ENCODE measurements at regions not wholly inside any gene's neighbourhood (a gene's known extent, or its start where the extent isn't known, plus 50 kb on each side); places are given as distances from the start of the nearest gene placed in this dataset.

- Mint-ChIP-seq H3K9me3 (peaks cover 3% of the 10 kb centered on the region; the same call in 1 of the 2 replicates), H3K36me3 (no peaks in the 10 kb centered on the region), H3K27ac (no peak overlapping the region), H3K4me1 (0 out of 2 replicates have a peak, but pooled peaks cover 4% of the 10 kb centered on the region), H3K27me3 (ENCODE audit: low read depth) (no peaks in the 10 kb centered on the region; the same call in 1 of the 2 replicates), H3K4me3 (no peak overlapping the region)
- TF ChIP-seq NFE2L1 (CRISPR knock-in tag; IDR thresholded peaks at IDR 0.05) (no peak), MYBL2 (CRISPR knock-in tag; IDR thresholded peaks at IDR 0.05) (no peak), CREB1 (CRISPR knock-in tag; IDR thresholded peaks at IDR 0.05) (no peak), IRF2 (CRISPR knock-in tag; IDR thresholded peaks at IDR 0.05; ENCODE audit: borderline replicate concordance, low read depth) (no peak), SOX15 (CRISPR knock-in tag; IDR thresholded peaks at IDR 0.05) (no peak), ZNF121 (CRISPR knock-in tag; IDR thresholded peaks at IDR 0.05) (no peak), TEAD1 (CRISPR knock-in tag; IDR thresholded peaks at IDR 0.05) (no peak), ATF1 (CRISPR knock-in tag; IDR thresholded peaks at IDR 0.05) (no peak), CDX4 (CRISPR knock-in tag; IDR thresholded peaks at IDR 0.05; ENCODE audit: borderline replicate concordance) (no peak), ZMAT4 (CRISPR knock-in tag; IDR thresholded peaks at IDR 0.05) (no peak), ELF4 (CRISPR knock-in tag; IDR thresholded peaks at IDR 0.05; ENCODE audit: low read depth) (no peak), PREB (CRISPR knock-in tag; IDR thresholded peaks at IDR 0.05; ENCODE audit: borderline replicate concordance) (no peak)
- TF ChIP-seq, protein P1, sequence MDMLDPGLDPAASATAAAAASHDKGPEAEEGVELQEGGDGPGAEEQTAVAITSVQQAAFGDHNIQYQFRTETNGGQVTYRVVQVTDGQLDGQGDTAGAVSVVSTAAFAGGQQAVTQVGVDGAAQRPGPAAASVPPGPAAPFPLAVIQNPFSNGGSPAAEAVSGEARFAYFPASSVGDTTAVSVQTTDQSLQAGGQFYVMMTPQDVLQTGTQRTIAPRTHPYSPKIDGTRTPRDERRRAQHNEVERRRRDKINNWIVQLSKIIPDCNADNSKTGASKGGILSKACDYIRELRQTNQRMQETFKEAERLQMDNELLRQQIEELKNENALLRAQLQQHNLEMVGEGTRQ (CRISPR knock-in tag; IDR thresholded peaks at IDR 0.05) = no peak
- CTCF ChIA-PET = no interaction called here
- DNase-seq (ENCODE audit: low spot score) (no peak), ATAC-seq (no peak)
- POLR2A ChIA-PET = no interaction called here
Measured at GRCh38 chr17:14594690-14595089, 293.8 kb downstream of the HS3ST3B1 start.

DNA sequence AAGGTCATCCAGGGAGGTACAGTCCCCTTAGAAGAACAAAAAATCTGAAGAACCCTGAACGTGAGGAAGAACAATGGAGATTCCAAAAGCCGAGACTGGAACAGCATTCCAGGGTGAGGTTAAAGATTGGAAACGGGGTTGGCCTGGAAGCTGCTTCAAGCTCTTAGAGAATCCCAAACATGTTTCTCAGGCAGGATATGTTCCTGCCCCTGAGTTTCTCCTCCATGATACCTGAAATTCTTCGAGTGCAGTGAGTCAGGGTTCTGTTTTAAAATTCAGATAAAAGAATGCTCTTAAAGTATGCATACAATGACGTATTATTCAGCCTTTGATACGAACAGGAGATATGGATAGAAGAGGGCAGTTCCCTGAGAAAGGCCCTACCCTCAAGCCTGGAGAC lies 293.1 kb downstream of the HS3ST3B1 start:
- Mint-ChIP-seq H3K4me3 (no peak overlapping the region), H3K27ac (no peak overlapping the region), H3K4me1 (peaks cover 10% of the 10 kb centered on the region), H3K27me3 (ENCODE audit: low read depth) (no peaks in the 10 kb centered on the region; the same call in 1 of the 2 replicates), H3K36me3 (no peaks in the 10 kb centered on the region), H3K9me3 (0 out of 2 replicates have a peak, but pooled peaks cover 3% of the 10 kb centered on the region)
- ATAC-seq (no peak), DNase-seq (ENCODE audit: low spot score) (no peak)
- TF ChIP-seq, protein P2, sequence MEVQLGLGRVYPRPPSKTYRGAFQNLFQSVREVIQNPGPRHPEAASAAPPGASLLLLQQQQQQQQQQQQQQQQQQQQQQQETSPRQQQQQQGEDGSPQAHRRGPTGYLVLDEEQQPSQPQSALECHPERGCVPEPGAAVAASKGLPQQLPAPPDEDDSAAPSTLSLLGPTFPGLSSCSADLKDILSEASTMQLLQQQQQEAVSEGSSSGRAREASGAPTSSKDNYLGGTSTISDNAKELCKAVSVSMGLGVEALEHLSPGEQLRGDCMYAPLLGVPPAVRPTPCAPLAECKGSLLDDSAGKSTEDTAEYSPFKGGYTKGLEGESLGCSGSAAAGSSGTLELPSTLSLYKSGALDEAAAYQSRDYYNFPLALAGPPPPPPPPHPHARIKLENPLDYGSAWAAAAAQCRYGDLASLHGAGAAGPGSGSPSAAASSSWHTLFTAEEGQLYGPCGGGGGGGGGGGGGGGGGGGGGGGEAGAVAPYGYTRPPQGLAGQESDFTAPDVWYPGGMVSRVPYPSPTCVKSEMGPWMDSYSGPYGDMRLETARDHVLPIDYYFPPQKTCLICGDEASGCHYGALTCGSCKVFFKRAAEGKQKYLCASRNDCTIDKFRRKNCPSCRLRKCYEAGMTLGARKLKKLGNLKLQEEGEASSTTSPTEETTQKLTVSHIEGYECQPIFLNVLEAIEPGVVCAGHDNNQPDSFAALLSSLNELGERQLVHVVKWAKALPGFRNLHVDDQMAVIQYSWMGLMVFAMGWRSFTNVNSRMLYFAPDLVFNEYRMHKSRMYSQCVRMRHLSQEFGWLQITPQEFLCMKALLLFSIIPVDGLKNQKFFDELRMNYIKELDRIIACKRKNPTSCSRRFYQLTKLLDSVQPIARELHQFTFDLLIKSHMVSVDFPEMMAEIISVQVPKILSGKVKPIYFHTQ (CRISPR knock-in tag; IDR thresholded peaks at IDR 0.05) = no peak
- CTCF ChIA-PET = no interaction called here
- POLR2A ChIA-PET = no interaction called here

GRCh38 chr17:14590459-14591250 lies 289.8 kb downstream of the HS3ST3B1 start:
- no peak for DNase-seq (ENCODE audit: low spot score)
- Mint-ChIP-seq H3K9me3 (0 out of 2 replicates have a peak, but pooled peaks cover 3% of the 10 kb centered on the region), H3K27me3 (ENCODE audit: low read depth) (no peaks in the 10 kb centered on the region; the same call in 1 of the 2 replicates), H3K4me3 (no peak overlapping the region), H3K27ac (no peak overlapping the region), H3K36me3 (no peaks in the 10 kb centered on the region), H3K4me1 (peaks cover 13% of the 10 kb centered on the region)
- ChIA-PET CTCF (interaction anchor here (1.9 kb wide), 1 partner anchor 458 kb away, joined by 4 read pairs; no protein-coding TSS in a partner anchor), POLR2A (no interaction called here)
- ATAC-seq = no peak
- no peak for TF ChIP-seq E2F1 (CRISPR knock-in tag; IDR thresholded peaks at IDR 0.05)
- TF ChIP-seq, protein P3, sequence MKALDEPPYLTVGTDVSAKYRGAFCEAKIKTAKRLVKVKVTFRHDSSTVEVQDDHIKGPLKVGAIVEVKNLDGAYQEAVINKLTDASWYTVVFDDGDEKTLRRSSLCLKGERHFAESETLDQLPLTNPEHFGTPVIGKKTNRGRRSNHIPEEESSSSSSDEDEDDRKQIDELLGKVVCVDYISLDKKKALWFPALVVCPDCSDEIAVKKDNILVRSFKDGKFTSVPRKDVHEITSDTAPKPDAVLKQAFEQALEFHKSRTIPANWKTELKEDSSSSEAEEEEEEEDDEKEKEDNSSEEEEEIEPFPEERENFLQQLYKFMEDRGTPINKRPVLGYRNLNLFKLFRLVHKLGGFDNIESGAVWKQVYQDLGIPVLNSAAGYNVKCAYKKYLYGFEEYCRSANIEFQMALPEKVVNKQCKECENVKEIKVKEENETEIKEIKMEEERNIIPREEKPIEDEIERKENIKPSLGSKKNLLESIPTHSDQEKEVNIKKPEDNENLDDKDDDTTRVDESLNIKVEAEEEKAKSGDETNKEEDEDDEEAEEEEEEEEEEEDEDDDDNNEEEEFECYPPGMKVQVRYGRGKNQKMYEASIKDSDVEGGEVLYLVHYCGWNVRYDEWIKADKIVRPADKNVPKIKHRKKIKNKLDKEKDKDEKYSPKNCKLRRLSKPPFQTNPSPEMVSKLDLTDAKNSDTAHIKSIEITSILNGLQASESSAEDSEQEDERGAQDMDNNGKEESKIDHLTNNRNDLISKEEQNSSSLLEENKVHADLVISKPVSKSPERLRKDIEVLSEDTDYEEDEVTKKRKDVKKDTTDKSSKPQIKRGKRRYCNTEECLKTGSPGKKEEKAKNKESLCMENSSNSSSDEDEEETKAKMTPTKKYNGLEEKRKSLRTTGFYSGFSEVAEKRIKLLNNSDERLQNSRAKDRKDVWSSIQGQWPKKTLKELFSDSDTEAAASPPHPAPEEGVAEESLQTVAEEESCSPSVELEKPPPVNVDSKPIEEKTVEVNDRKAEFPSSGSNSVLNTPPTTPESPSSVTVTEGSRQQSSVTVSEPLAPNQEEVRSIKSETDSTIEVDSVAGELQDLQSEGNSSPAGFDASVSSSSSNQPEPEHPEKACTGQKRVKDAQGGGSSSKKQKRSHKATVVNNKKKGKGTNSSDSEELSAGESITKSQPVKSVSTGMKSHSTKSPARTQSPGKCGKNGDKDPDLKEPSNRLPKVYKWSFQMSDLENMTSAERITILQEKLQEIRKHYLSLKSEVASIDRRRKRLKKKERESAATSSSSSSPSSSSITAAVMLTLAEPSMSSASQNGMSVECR (CRISPR knock-in tag; IDR thresholded peaks at IDR 0.05; ENCODE audit: borderline replicate concordance) = no peak
- no peak for TF ChIP-seq NFATC4 (CRISPR knock-in tag; IDR thresholded peaks at IDR 0.05)

Data from WTC11 (cell line).